Motor neuron (in vitro differentiated cells): ENCODE measurements at regions not wholly inside any gene's neighbourhood (a gene's known extent, or its start where the extent isn't known, plus 50 kb on each side); places are given as distances from the start of the nearest gene placed in this dataset.
"Not testable (repeated sequence)": the region's sequence is repeated elsewhere in the genome, so short reads cannot be mapped to it uniquely, and the experiment has no call there.

Experiments
- ATAC-seq, 8 experiments: fragments of 200-7000 bp; cut with Tn5 transposase; replicated peaks in 6 of 8; 2 replicates each; pipeline ENCODE4 v1.8.0; 2021; ENCODE audit warnings: mild to moderate bottlenecking in 8 of 8, moderate library complexity in 8 of 8
- H3K27ac ChIP-seq, 2 donors: fragments of 250-450 bp; sonication (Bioruptor Pico); 2 replicates each; pipeline ENCODE4 v1.9.0; 2021; ENCODE audit warnings: antibody characterized with exemption in 2 of 2, mild to moderate bottlenecking in 2 of 2, moderate library complexity in 1 of 2
- H3K4me1 ChIP-seq, 2 donors: fragments of 250-450 bp; sonication (Bioruptor Pico); replicated peaks in 1 of 2; 2 replicates each; pipeline ENCODE4 v1.6.1; 2021; ENCODE audit warnings: antibody characterized with exemption in 2 of 2, mild to moderate bottlenecking in 2 of 2, moderate library complexity in 1 of 2
- H3K4me3 ChIP-seq, 5 donors: fragments of 250-450 bp; sonication (Bioruptor Pico); 2 replicates each; pipeline ENCODE4 v1.9.0; 2021; ENCODE audit warnings: antibody characterized with exemption in 5 of 5, mild to moderate bottlenecking in 5 of 5, moderate library complexity in 4 of 5
- WGBS, 10 experiments: fragments of 450-650 bp; shearing (Covaris generic); methylation state at CpG; one replicate each; pipeline ENCODE4 v1.0.0; 2022; 5-methylcytosine and 5-hydroxymethylcytosine counted together
- in situ Hi-C, 9 experiments: fragments of 400-800 bp; cut with MboI; loops; one replicate each; pipeline ENCODE4 v1.15.0; 2021; ENCODE audit warnings: low sequenced_read_pairs in 9 of 9, low pct_unique_long_range_greater_than_20kb in 2 of 9; ENCODE audit not compliant: unreplicated experiment in 9 of 9

- in situ Hi-C loops, H3K4me1 ChIP-seq, ATAC-seq, H3K27ac ChIP-seq, H3K4me3 ChIP-seq: not testable (repeated sequence)
- WGBS, 10 experiments: 33 to 96% (median 83%) methylated on average over 1 to 2 of the region's 2 CpGs; no CpG with 5 or more reads in 1 of the 10 experiments
Measured at GRCh38 chr1:199030541-199030940, 391.7 kb downstream of the PTPRC start.

- WGBS, 10 experiments: 60 to 100% (median 79%) methylated on average over 1 of the region's 1 CpG; no CpG with 5 or more reads in 6 of the 10 experiments
- H3K4me1 ChIP-seq, in situ Hi-C loops, H3K27ac ChIP-seq, ATAC-seq, H3K4me3 ChIP-seq: not testable (repeated sequence)
Measured at GRCh38 chr1:199031170-199031569, 392.3 kb downstream of the PTPRC start.

GRCh38 chr1:199032479-199032878 is 393.6 kb downstream of the PTPRC start:
- in situ Hi-C loops, H3K4me3 ChIP-seq, H3K4me1 ChIP-seq, ATAC-seq, H3K27ac ChIP-seq: not testable (repeated sequence)
- WGBS, 10 experiments: 35 to 100% (median 84%) methylated on average over 1 to 3 of the region's 3 CpGs; no CpG with 5 or more reads in 2 of the 10 experiments

- no peak for ATAC-seq
- no peaks in the 10 kb centered on the region for H3K4me1 ChIP-seq
- no peak overlapping the region for H3K4me3 ChIP-seq
- no peak overlapping the region for H3K27ac ChIP-seq
- in situ Hi-C loops: no loop called here
Measured at GRCh38 chr1:199033661-199034060, 394.8 kb downstream of the PTPRC start.

GRCh38 chr1:199038156-199038555 is 399.3 kb downstream of the PTPRC start:
- in situ Hi-C loops: no loop called here
- ATAC-seq: no peak
- 6 to 100% (median 89%) methylated on average over 2 to 3 of the region's 3 CpGs; no CpG with 5 or more reads in 2 of the 10 experiments for WGBS, 10 experiments

GRCh38 chr1:199040076-199040905 is 401.5 kb downstream of the PTPRC start:
- H3K4me1 ChIP-seq: no peaks in the 10 kb centered on the region
- no peak for ATAC-seq
- H3K4me3 ChIP-seq: no peak overlapping the region
- H3K27ac ChIP-seq: no peak overlapping the region
- WGBS, 10 experiments: 18 to 100% (median 89%) methylated on average over 1 of the region's 1 CpG; no CpG with 5 or more reads in 2 of the 10 experiments
- in situ Hi-C loops: no loop called here

More at GRCh38 chr1:199038156-199038555, 399.3 kb downstream of the PTPRC start:
- Histone ChIP-seq H3K4me1 (no peaks in the 10 kb centered on the region), H3K27ac (no peak overlapping the region), H3K4me3 (no peak overlapping the region)

GRCh38 chr1:199041173-199041914 is 402.5 kb downstream of the PTPRC start:
- in situ Hi-C loops: no loop called here
- no peak overlapping the region for H3K27ac ChIP-seq
- H3K4me3 ChIP-seq: no peak overlapping the region
- H3K4me1 ChIP-seq: no peaks in the 10 kb centered on the region
- ATAC-seq: no peak
- 0 to 60% (median 41%) methylated on average over 2 to 4 of the region's 4 CpGs for WGBS, 10 experiments

GRCh38 chr1:199042193-199042592 is 403.4 kb downstream of the PTPRC start:
- H3K4me3 ChIP-seq: no peak overlapping the region
- no peak overlapping the region for H3K27ac ChIP-seq
- WGBS, 10 experiments: 11 to 100% (median 84%) methylated on average over 1 of the region's 1 CpG
- in situ Hi-C loops: no loop called here
- ATAC-seq: no peak
- H3K4me1 ChIP-seq: no peaks in the 10 kb centered on the region

GRCh38 chr1:199044191-199044590 is 405.4 kb downstream of the PTPRC start:
- H3K4me1 ChIP-seq: no peaks in the 10 kb centered on the region
- ATAC-seq: no peak
- WGBS, 10 experiments: 21 to 93% (median 60%) methylated on average over 1 of the region's 1 CpG; no CpG with 5 or more reads in 1 of the 10 experiments
- in situ Hi-C loops: no loop called here
- H3K4me3 ChIP-seq: no peak overlapping the region
- no peak overlapping the region for H3K27ac ChIP-seq

- Histone ChIP-seq H3K4me1 (no peaks in the 10 kb centered on the region), H3K27ac (no peak overlapping the region), H3K4me3 (no peak overlapping the region)
- no peak for ATAC-seq
- in situ Hi-C loops: no loop called here
- 0 to 67% (median 50%) methylated on average over 1 of the region's 1 CpG; no CpG with 5 or more reads in 7 of the 10 experiments for WGBS, 10 experiments
Measured at GRCh38 chr1:199046618-199047017, 407.8 kb downstream of the PTPRC start.

GRCh38 chr1:199054694-199055093 is 415.9 kb downstream of the PTPRC start:
- Histone ChIP-seq H3K4me3 (no peak overlapping the region), H3K27ac (no peak overlapping the region), H3K4me1 (no peaks in the 10 kb centered on the region)
- 63 to 100% (median 87%) methylated on average over 1 of the region's 1 CpG; no CpG with 5 or more reads in 2 of the 10 experiments for WGBS, 10 experiments
- in situ Hi-C loops: no loop called here
- peak in 3 of 8 experiments; percentile 26 to 70 (median 32) for ATAC-seq

- Histone ChIP-seq H3K4me1 (no peaks in the 10 kb centered on the region), H3K4me3 (no peak overlapping the region), H3K27ac (no peak overlapping the region)
- ATAC-seq: no peak
- 80 to 100% (median 100%) methylated on average over 1 of the region's 1 CpG; no CpG with 5 or more reads in 3 of the 10 experiments for WGBS, 10 experiments
- in situ Hi-C loops: no loop called here
Measured at GRCh38 chr1:199057322-199057721, 418.5 kb downstream of the PTPRC start.

GRCh38 chr1:199058281-199058680 is 419.4 kb downstream of the PTPRC start:
- in situ Hi-C loops: no loop called here
- ATAC-seq: no peak
- Histone ChIP-seq H3K4me3 (no peak overlapping the region), H3K27ac (no peak overlapping the region), H3K4me1 (no peaks in the 10 kb centered on the region)
- 14 to 100% (median 76%) methylated on average over 1 to 4 of the region's 4 CpGs for WGBS, 10 experiments
